ENCODE measurements at regions not wholly inside any gene's neighbourhood (a gene's known extent, or its start where the extent isn't known, plus 50 kb on each side); places are given as distances from the start of the nearest gene placed in this dataset.

DNA sequence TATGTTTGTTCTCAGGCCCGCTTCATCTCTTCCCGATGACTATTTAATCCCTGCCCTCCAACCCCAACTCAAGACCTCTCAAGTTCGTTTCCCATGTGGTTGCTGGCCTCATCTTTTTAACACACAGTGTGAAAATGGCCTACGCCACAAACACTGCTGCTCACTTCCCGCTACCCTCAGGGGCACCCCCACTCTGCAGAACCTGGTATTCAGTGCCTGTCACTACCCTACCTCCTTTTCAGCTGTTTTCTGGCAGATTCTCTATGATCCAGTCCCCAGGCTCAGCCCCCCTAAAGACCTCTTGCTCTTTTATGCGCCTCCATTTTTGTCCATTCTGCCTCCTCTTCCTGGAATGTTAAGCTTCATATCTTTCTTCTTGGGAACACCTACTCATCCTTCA, 152.6 kb upstream of the C1orf174 start:
- no peak for DNase-seq
- CTCF ChIA-PET = interaction anchor here (0.6 kb wide), 1 partner anchor 8 kb away, joined by 3 read pairs; no protein-coding TSS in a partner anchor
- H3K9me1 ChIP-seq (ENCODE audit: insufficient read depth, low read length) = no peaks in the 10 kb centered on the region
- H2BK120ac ChIP-seq (ENCODE audit: low read depth, low read length) = no peak overlapping the region
- H2AK9ac ChIP-seq (replicated peaks; ENCODE audit: low read depth, low read length, poor library complexity) = no peak overlapping the region
- no peak overlapping the region for H4K91ac ChIP-seq (ENCODE audit: insufficient read depth, low read depth, low read length)
- in situ Hi-C loops (cut with MboI; ENCODE audit: low sequenced_read_pairs) (no loop called here), dilution Hi-C loops (cut with HindIII; ENCODE audit: low sequenced_read_pairs, unreplicated experiment) (no loop called here), intact Hi-C loops (cut with micrococcal nuclease) (no loop called here)
- H2BK5ac ChIP-seq (ENCODE audit: low read depth, low read length, poor library complexity, severe bottlenecking) = no peak overlapping the region
- no peak overlapping the region for H3K56ac ChIP-seq (ENCODE audit: extremely low read depth, insufficient read depth, low read length)
- H2BK20ac ChIP-seq (ENCODE audit: low read depth, low read length) = no peak overlapping the region
- no peak overlapping the region for H3K18ac ChIP-seq (ENCODE audit: low read depth, low read length)
- no peaks in the 10 kb centered on the region for H4K20me1 ChIP-seq (ENCODE audit: insufficient read depth, low read length)
- H2BK15ac ChIP-seq (ENCODE audit: low read depth, low read length) = no peak overlapping the region
- H3K14ac ChIP-seq (replicated peaks; ENCODE audit: low read depth, low read length) = no peak overlapping the region
- H3K23ac ChIP-seq (ENCODE audit: low read depth, low read length) = no peak overlapping the region
- 91% methylated on average over 3 of the region's 6 CpGs; no CpG with 5 or more reads in 1 of the 2 experiments for WGBS, 2 experiments (ENCODE audit: extremely low coverage in 2 of 2, insufficient read length in 1 of 2)
- H3K27ac ChIP-seq (ENCODE audit: insufficient read depth, low read length) = no peak overlapping the region
- peaks cover 55% of the 10 kb centered on the region for H3K9me3 ChIP-seq (ENCODE audit: control insufficient read depth, insufficient read depth, low read length)
- no peak overlapping the region for H3K4me3 ChIP-seq (ENCODE audit: insufficient read depth, low read depth, low read length)
- no peak overlapping the region for H2AK5ac ChIP-seq (ENCODE audit: low read depth, low read length)
- no peak overlapping the region for H3K9ac ChIP-seq (ENCODE audit: low read depth, low read length)
- H3K36me3 ChIP-seq (ENCODE audit: control insufficient read depth, insufficient read depth, low read length) = no peaks in the 10 kb centered on the region
- POLR2A ChIA-PET (ENCODE audit: unreplicated experiment) = no interaction called here
- H4K8ac ChIP-seq (ENCODE audit: low read depth in 2 of 2, low read length in 2 of 2) = no peak overlapping the region
- no TSS peak for BruUV-seq (replicated peaks)
- no peak overlapping the region for H4K5ac ChIP-seq (ENCODE audit: low read depth, low read length)
- H3K4me1 ChIP-seq (ENCODE audit: control insufficient read depth, insufficient read depth, low read length) = no peaks in the 10 kb centered on the region
- H2AFZ ChIP-seq (replicated peaks; ENCODE audit: low read length, poor library complexity) = no peak overlapping the region
- ATAC-seq (ENCODE audit: low read depth) = no peak
- no peak overlapping the region for H3K4ac ChIP-seq (ENCODE audit: low read depth, low read length)
- H3K79me1 ChIP-seq (ENCODE audit: low read depth in 1 of 2, low read length in 2 of 2) = no peaks in the 10 kb centered on the region
- no peak overlapping the region for H3K4me2 ChIP-seq (ENCODE audit: low read depth, low read length)
- TF ChIP-seq, protein P1, sequence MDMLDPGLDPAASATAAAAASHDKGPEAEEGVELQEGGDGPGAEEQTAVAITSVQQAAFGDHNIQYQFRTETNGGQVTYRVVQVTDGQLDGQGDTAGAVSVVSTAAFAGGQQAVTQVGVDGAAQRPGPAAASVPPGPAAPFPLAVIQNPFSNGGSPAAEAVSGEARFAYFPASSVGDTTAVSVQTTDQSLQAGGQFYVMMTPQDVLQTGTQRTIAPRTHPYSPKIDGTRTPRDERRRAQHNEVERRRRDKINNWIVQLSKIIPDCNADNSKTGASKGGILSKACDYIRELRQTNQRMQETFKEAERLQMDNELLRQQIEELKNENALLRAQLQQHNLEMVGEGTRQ (IDR thresholded peaks at IDR 0.05; ENCODE audit: low read depth, low read length) = no peak
- TF ChIP-seq MXI1 (IDR thresholded peaks at IDR 0.05; ENCODE audit: borderline replicate concordance, low read depth, low read length) (no peak), POLR2A (IDR thresholded peaks at IDR 0.05; ENCODE audit: low read depth, low read length) (no peak), FOS (IDR thresholded peaks at IDR 0.05; ENCODE audit: low read depth, low read length) (no peak), MAFK (IDR thresholded peaks at IDR 0.05; ENCODE audit: low read depth, low read length) (no peak), RCOR1 (IDR thresholded peaks at IDR 0.05; ENCODE audit: insufficient replicate concordance, low read length) (no peak), BHLHE40 (IDR thresholded peaks at IDR 0.05; ENCODE audit: low read depth, low read length) (no peak), SMC3 (IDR thresholded peaks at IDR 0.05; ENCODE audit: low read depth, low read length) (no peak), NFE2L2 (IDR thresholded peaks at IDR 0.05; ENCODE audit: low read depth, low read length) (no peak), CEBPB (IDR thresholded peaks at IDR 0.05; ENCODE audit: low read depth, low read length) (no peak), RFX5 (IDR thresholded peaks at IDR 0.05; ENCODE audit: low read depth, low read length) (no peak), CHD1 (IDR thresholded peaks at IDR 0.05; ENCODE audit: low read depth, low read length) (no peak), MAZ (IDR thresholded peaks at IDR 0.05; ENCODE audit: borderline replicate concordance, low read depth, low read length) (no peak), RAD21 (IDR thresholded peaks at IDR 0.05; ENCODE audit: low read length) (no peak)
- TF ChIP-seq, protein P2, sequence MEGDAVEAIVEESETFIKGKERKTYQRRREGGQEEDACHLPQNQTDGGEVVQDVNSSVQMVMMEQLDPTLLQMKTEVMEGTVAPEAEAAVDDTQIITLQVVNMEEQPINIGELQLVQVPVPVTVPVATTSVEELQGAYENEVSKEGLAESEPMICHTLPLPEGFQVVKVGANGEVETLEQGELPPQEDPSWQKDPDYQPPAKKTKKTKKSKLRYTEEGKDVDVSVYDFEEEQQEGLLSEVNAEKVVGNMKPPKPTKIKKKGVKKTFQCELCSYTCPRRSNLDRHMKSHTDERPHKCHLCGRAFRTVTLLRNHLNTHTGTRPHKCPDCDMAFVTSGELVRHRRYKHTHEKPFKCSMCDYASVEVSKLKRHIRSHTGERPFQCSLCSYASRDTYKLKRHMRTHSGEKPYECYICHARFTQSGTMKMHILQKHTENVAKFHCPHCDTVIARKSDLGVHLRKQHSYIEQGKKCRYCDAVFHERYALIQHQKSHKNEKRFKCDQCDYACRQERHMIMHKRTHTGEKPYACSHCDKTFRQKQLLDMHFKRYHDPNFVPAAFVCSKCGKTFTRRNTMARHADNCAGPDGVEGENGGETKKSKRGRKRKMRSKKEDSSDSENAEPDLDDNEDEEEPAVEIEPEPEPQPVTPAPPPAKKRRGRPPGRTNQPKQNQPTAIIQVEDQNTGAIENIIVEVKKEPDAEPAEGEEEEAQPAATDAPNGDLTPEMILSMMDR (conservative IDR thresholded peaks at IDR 0.05; ENCODE audit: low read depth, low read length) = no peak
- TF ChIP-seq, protein P3, sequence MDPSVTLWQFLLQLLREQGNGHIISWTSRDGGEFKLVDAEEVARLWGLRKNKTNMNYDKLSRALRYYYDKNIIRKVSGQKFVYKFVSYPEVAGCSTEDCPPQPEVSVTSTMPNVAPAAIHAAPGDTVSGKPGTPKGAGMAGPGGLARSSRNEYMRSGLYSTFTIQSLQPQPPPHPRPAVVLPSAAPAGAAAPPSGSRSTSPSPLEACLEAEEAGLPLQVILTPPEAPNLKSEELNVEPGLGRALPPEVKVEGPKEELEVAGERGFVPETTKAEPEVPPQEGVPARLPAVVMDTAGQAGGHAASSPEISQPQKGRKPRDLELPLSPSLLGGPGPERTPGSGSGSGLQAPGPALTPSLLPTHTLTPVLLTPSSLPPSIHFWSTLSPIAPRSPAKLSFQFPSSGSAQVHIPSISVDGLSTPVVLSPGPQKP (IDR thresholded peaks at IDR 0.05; ENCODE audit: borderline replicate concordance, low read depth, low read length) = no peak
- H3K27me3 ChIP-seq (ENCODE audit: control insufficient read depth, insufficient read depth, low read length) = no peaks in the 10 kb centered on the region
